ENCODE measurements at regions not wholly inside any gene's neighbourhood (a gene's known extent, or its start where the extent isn't known, plus 50 kb on each side); places are given as distances from the start of the nearest gene placed in this dataset.

- no peak for TF ChIP-seq CTCF (IDR thresholded peaks at IDR 0.05; ENCODE audit: extremely low read depth, missing control alignments)
- no peak for DNase-seq (ENCODE audit: low spot score)
Measured at GRCh38 chr16:49056546-49056945, 225.1 kb downstream of the CBLN1 start.

GRCh38 chr16:49055824-49056545 is 225.7 kb downstream of the CBLN1 start:
- DNase-seq (ENCODE audit: low spot score): no peak
- no peak for TF ChIP-seq CTCF (IDR thresholded peaks at IDR 0.05; ENCODE audit: extremely low read depth, missing control alignments)

GRCh38 chr16:49055291-49055690 is 226.3 kb downstream of the CBLN1 start:
- TF ChIP-seq CTCF (IDR thresholded peaks at IDR 0.05; ENCODE audit: extremely low read depth, missing control alignments): no peak

GRCh38 chr16:49054606-49055005 is 227.0 kb downstream of the CBLN1 start:
- no peak for DNase-seq (ENCODE audit: low spot score)
- no peak for TF ChIP-seq CTCF (IDR thresholded peaks at IDR 0.05; ENCODE audit: extremely low read depth, missing control alignments)

More at GRCh38 chr16:49055291-49055690, 226.3 kb downstream of the CBLN1 start:
- DNase-seq (ENCODE audit: low spot score): no peak

- no peak for TF ChIP-seq CTCF (IDR thresholded peaks at IDR 0.05; ENCODE audit: extremely low read depth, missing control alignments)
Measured at GRCh38 chr16:49052846-49053245, 228.8 kb downstream of the CBLN1 start.

GRCh38 chr16:49051576-49051975 is 230.1 kb downstream of the CBLN1 start:
- no peak for TF ChIP-seq CTCF (IDR thresholded peaks at IDR 0.05; ENCODE audit: extremely low read depth, missing control alignments)
- DNase-seq (ENCODE audit: low spot score): no peak

More at GRCh38 chr16:49052846-49053245, 228.8 kb downstream of the CBLN1 start:
- no peak for DNase-seq (ENCODE audit: low spot score)

- TF ChIP-seq CTCF (IDR thresholded peaks at IDR 0.05; ENCODE audit: extremely low read depth, missing control alignments): no peak
- DNase-seq (ENCODE audit: low spot score): no peak
Measured at GRCh38 chr16:49050607-49051006, 231.0 kb downstream of the CBLN1 start.
